PC-9 (cell line): ENCODE measurements at regions not wholly inside any gene's neighbourhood (a gene's known extent, or its start where the extent isn't known, plus 50 kb on each side); places are given as distances from the start of the nearest gene placed in this dataset.

Experiments
- BruUV-seq: library from RNA; stranded (reverse); fragments of 400-500 nt; replicated peaks from 2 replicates; lab custom pipeline; 2021; lab: Mats Ljungman, UMichigan
- CTCF ChIA-PET: fragments of 300-600 bp; sonication (Branson Sonifier 250); formaldehyde crosslinking; loops from one replicate; lab custom pipeline; 2022; ENCODE audit warnings: antibody characterized with exemption; lab: Charles Lee
- POLR2A ChIA-PET: fragments of 300-600 bp; sonication (Branson Sonifier 250); formaldehyde crosslinking; loops from one replicate; lab custom pipeline; 2022; ENCODE audit warnings: antibody characterized with exemption; ENCODE audit not compliant: unreplicated experiment; lab: Charles Lee
- DNase-seq, 2 experiments: peaks; one replicate each; pipeline versions ENCODE4 v3.0.0 to v3.0.0-alpha.2; 2015 to 2022; ENCODE audit warnings: mixed read lengths in 1 of 2
- H2AFZ ChIP-seq: fragments of 200-600 bp; sonication (generic); 2 replicates; pipeline ENCODE4 v1.8.1; 2017; ENCODE audit warnings: antibody characterized with exemption
- H3F3A ChIP-seq: fragments of 200-600 bp; sonication (generic); 2 replicates; pipeline ENCODE4 v1.8.1; 2017; ENCODE audit warnings: antibody characterized with exemption, mild to moderate bottlenecking, low read depth; ENCODE audit not compliant: insufficient read depth
- H3K27ac ChIP-seq: fragments of 200-600 bp; sonication (generic); 2 replicates; pipeline ENCODE4 v1.6.1; 2016; ENCODE audit warnings: mixed run types
- H3K27me3 ChIP-seq: fragments of 200-600 bp; sonication (generic); 2 replicates; pipeline ENCODE4 v1.6.1; 2016; ENCODE audit warnings: low read depth, mixed run types; ENCODE audit not compliant: insufficient read depth
- H3K36me3 ChIP-seq: fragments of 200-600 bp; sonication (generic); 2 replicates; pipeline ENCODE4 v1.6.1; 2016; ENCODE audit warnings: low read depth, mixed run types
- H3K4me1 ChIP-seq: fragments of 200-600 bp; sonication (generic); replicated peaks from 2 replicates; pipeline ENCODE4 v1.6.1; 2016; ENCODE audit warnings: mixed run types; ENCODE audit not compliant: insufficient read depth
- H3K4me2 ChIP-seq: fragments of 200-600 bp; sonication (generic); 2 replicates; pipeline ENCODE4 v1.6.1; 2017; ENCODE audit warnings: mixed run types
- H3K4me3 ChIP-seq: fragments of 200-600 bp; sonication (generic); 2 replicates; pipeline ENCODE4 v1.6.1; 2016; ENCODE audit warnings: mixed run types
- H3K79me2 ChIP-seq: fragments of 200-600 bp; sonication (generic); 2 replicates; pipeline ENCODE4 v1.6.1; 2017; ENCODE audit warnings: low read depth, mixed run types
- H3K9me2 ChIP-seq: fragments of 200-600 bp; sonication (generic); 2 replicates; pipeline ENCODE4 v1.8.1; 2017; ENCODE audit warnings: mild to moderate bottlenecking; ENCODE audit not compliant: insufficient read depth
- H3K9me3 ChIP-seq: fragments of 200-600 bp; sonication (generic); 2 replicates; pipeline ENCODE4 v1.8.1; 2016; ENCODE audit warnings: low read depth; ENCODE audit not compliant: insufficient read depth
- H4K20me1 ChIP-seq: fragments of 200-600 bp; sonication (generic); 2 replicates; pipeline ENCODE4 v1.8.1; 2017; ENCODE audit not compliant: insufficient read depth
- EZH2 ChIP-seq: fragments of 200-600 bp; sonication (generic); IDR thresholded peaks from 2 replicates; pipeline ENCODE4 v1.8.0; 2017; ENCODE audit warnings: antibody characterized with exemption, low read depth
- intact Hi-C: fragments of 100-400 bp; cut with micrococcal nuclease; formaldehyde crosslinking; loops from one replicate; pipeline ENCODE4 v1.10.0; 2022; ENCODE audit not compliant: unreplicated experiment
- TF ChIP-seq, protein P1 (sequence below): fragments of 200-600 bp; sonication (generic); conservative IDR thresholded peaks from 2 replicates; pipeline ENCODE4 v1.6.1; 2017; ENCODE audit warnings: mixed run types, antibody characterized with exemption, mild to moderate bottlenecking, moderate library complexity

DNA sequence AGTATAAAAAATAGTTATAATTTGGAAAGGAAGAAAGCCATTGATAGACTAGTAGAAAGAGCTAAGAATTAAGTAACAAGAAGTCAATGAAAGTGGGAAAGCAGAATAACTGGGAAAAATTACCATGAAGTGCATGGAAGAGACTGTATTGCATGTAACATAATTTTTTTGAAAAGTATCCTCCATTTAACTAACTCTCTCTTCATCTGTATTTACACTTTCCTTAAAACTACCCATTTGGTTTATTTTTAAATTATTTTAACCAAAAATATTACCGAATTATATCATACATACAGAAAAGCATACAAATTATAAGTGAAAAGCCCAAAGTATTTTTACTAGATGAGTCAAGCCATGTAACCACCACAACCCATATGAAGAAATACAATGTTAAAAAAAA lies 1009.9 kb upstream of the SEMA6D start:
- intact Hi-C loops, result no loop called here
- ChIA-PET POLR2A (no interaction called here), CTCF (no interaction called here)
- H3F3A ChIP-seq, result no peaks in the 10 kb centered on the region
- DNase-seq, result no peak
- no peaks in the 10 kb centered on the region for H3K9me2 ChIP-seq
- no peaks in the 10 kb centered on the region for H3K79me2 ChIP-seq
- no peak overlapping the region for H3K4me2 ChIP-seq
- no peaks in the 10 kb centered on the region for H3K4me1 ChIP-seq
- H3K27me3 ChIP-seq, result no peaks in the 10 kb centered on the region
- H3K27ac ChIP-seq, result no peak overlapping the region
- no peaks in the 10 kb centered on the region for H3K9me3 ChIP-seq
- H3K4me3 ChIP-seq, result no peak overlapping the region
- no peak overlapping the region for H2AFZ ChIP-seq
- no TSS peak for BruUV-seq
- no peaks in the 10 kb centered on the region for H3K36me3 ChIP-seq
- H4K20me1 ChIP-seq, result no peaks in the 10 kb centered on the region
- TF ChIP-seq EZH2, result no peak
- TF ChIP-seq, protein P1, sequence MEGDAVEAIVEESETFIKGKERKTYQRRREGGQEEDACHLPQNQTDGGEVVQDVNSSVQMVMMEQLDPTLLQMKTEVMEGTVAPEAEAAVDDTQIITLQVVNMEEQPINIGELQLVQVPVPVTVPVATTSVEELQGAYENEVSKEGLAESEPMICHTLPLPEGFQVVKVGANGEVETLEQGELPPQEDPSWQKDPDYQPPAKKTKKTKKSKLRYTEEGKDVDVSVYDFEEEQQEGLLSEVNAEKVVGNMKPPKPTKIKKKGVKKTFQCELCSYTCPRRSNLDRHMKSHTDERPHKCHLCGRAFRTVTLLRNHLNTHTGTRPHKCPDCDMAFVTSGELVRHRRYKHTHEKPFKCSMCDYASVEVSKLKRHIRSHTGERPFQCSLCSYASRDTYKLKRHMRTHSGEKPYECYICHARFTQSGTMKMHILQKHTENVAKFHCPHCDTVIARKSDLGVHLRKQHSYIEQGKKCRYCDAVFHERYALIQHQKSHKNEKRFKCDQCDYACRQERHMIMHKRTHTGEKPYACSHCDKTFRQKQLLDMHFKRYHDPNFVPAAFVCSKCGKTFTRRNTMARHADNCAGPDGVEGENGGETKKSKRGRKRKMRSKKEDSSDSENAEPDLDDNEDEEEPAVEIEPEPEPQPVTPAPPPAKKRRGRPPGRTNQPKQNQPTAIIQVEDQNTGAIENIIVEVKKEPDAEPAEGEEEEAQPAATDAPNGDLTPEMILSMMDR, result no peak

DNA sequence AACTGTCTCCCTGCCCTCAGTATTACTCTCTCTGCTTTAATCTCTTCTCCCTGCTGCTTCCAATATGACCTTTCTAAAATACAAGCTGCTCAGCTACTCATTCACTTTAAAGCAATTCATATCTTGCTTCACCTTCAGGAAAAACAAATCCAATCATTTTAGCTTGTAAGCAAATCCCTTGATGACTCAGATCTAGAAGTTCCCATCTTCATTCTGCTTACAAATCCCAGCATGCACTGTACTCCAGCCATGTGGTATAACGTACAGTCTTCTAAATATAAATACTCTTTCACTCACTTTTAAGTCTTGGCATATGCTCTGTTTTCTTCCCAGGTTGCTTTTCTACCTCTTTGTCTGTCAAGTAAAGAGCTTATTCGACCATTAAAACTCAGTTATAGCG lies 1009.1 kb upstream of the SEMA6D start:
- ChIA-PET POLR2A (no interaction called here), CTCF (no interaction called here)
- H3K4me2 ChIP-seq, result no peak overlapping the region
- no peaks in the 10 kb centered on the region for H3K9me2 ChIP-seq
- H3K4me1 ChIP-seq, result no peaks in the 10 kb centered on the region
- no peak for TF ChIP-seq EZH2
- TF ChIP-seq, protein P1, result no peak
- no TSS peak for BruUV-seq
- no peaks in the 10 kb centered on the region for H4K20me1 ChIP-seq
- no peaks in the 10 kb centered on the region for H3K27me3 ChIP-seq
- H3F3A ChIP-seq, result no peaks in the 10 kb centered on the region
- no peak for DNase-seq
- no peaks in the 10 kb centered on the region for H3K79me2 ChIP-seq
- no peaks in the 10 kb centered on the region for H3K36me3 ChIP-seq
- H3K27ac ChIP-seq, result no peak overlapping the region
- H3K9me3 ChIP-seq, result no peaks in the 10 kb centered on the region
- intact Hi-C loops, result no loop called here
- H3K4me3 ChIP-seq, result no peak overlapping the region
- H2AFZ ChIP-seq, result no peak overlapping the region

DNA sequence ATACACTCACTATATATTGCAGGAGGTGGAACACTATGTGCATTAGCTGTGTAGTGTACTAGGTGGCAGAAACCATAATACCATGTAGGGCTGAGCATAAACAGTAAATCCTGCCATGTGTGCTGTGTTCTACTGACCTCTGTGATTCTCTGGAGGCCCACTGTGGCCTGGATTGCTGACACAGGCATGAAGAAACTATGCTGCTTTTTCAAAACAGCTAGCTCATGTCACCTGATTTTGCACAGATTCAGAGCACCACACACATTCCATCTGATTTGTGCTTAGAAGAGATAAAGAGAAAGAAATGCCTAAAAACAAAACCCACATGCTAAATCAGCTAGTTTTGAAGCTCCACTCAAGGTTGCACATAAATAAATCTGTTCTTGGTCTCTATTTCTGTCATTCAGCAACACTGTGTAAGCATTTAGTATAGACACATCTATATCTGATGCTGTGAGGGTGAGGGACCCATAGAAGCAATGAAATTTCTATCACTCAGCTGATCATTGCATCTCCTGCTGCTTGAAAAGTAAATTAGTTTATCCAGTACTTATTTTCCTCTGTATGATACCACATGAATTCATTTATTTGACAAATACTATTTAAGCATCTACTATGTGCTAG lies 1007.7 kb upstream of the SEMA6D start:
- CTCF ChIA-PET, result no interaction called here
- no peaks in the 10 kb centered on the region for H3K9me2 ChIP-seq
- no peaks in the 10 kb centered on the region for H3F3A ChIP-seq
- no peaks in the 10 kb centered on the region for H3K4me1 ChIP-seq
- intact Hi-C loops, result no loop called here
- no peaks in the 10 kb centered on the region for H3K79me2 ChIP-seq
- H2AFZ ChIP-seq, result no peak overlapping the region
- no peak overlapping the region for H3K4me3 ChIP-seq
- H3K27me3 ChIP-seq, result no peaks in the 10 kb centered on the region
- no peak overlapping the region for H3K27ac ChIP-seq
- no peaks in the 10 kb centered on the region for H4K20me1 ChIP-seq
- no peak for DNase-seq
- TF ChIP-seq EZH2, result no peak
- TF ChIP-seq, protein P1, result no peak
- POLR2A ChIA-PET, result no interaction called here
- H3K9me3 ChIP-seq, result no peaks in the 10 kb centered on the region
- no TSS peak for BruUV-seq
- no peak overlapping the region for H3K4me2 ChIP-seq
- no peaks in the 10 kb centered on the region for H3K36me3 ChIP-seq
